HCT116 (cell line): ENCODE measurements at regions not wholly inside any gene's neighbourhood (a gene's known extent, or its start where the extent isn't known, plus 50 kb on each side); places are given as distances from the start of the nearest gene placed in this dataset.

ENCODE experiments used
- ATAC-seq: fragments of 200-7000 bp; cut with Tn5 transposase; 2 replicates; pipeline ENCODE4 v1.9.1; 2020; ENCODE audit warnings: mild to moderate bottlenecking, moderate library complexity
- BruUV-seq: library from RNA; stranded (reverse); fragments of 400-500 nt; replicated peaks from 2 replicates; lab custom pipeline; 2021; lab: Mats Ljungman, UMichigan
- CTCF ChIA-PET: fragments of 300-600 bp; sonication (Branson Sonifier 250); formaldehyde crosslinking; loops from one replicate; lab custom pipeline; 2021; ENCODE audit warnings: antibody characterized with exemption; lab: Charles Lee
- POLR2A ChIA-PET: fragments of 300-600, 350-600 bp; sonication (Branson Sonifier 250); formaldehyde crosslinking; loops from one replicate; lab custom pipeline; 2021; ENCODE audit warnings: antibody characterized with exemption; lab: Charles Lee
- RAD21 ChIA-PET, 2 experiments: fragments of 300-600 bp; sonication (Branson Sonifier 250); formaldehyde crosslinking; loops; one replicate each; lab custom pipeline; 2023; ENCODE audit warnings: low total read pairs in 2 of 2; ENCODE audit not compliant: uncharacterized antibody in 2 of 2, unreplicated experiment in 2 of 2, low non-redundant PET in 1 of 2; lab: Charles Lee
- DNase-seq: peaks from one replicate; pipeline ENCODE4 v3.0.0-alpha.2; 2010; ENCODE audit warnings: low read depth, low spot score
- H2AFZ ChIP-seq: fragments of 200-600 bp; shearing (Covaris generic), sonication (generic); 2 replicates; pipeline ENCODE4 v1.6.1; 2017; ENCODE audit warnings: low read depth, mixed run types, mixed read lengths, antibody characterized with exemption, low read length; ENCODE audit not compliant: poor library complexity, severe bottlenecking
- H3K27ac ChIP-seq: 2 replicates; pipeline ENCODE4 v1.5.1; 2012; ENCODE audit warnings: low read depth, low read length
- H3K27me3 ChIP-seq: fragments of 200-600 bp; sonication (generic); 2 replicates; pipeline ENCODE4 v1.6.1; 2016; ENCODE audit warnings: mixed run types, low read length, mixed read lengths; ENCODE audit not compliant: insufficient read depth
- H3K36me3 ChIP-seq, 2 experiments: fragments of 200-500 bp in 1 of 2; fragments of 200-600 bp in 1 of 2; sonication (Bioruptor generic) in 1 of 2; sonication (generic) in 1 of 2; 2 replicates each; pipeline versions ENCODE4 v1.5.1 to v1.6.1; 2014 to 2016; ENCODE audit warnings: low read length in 2 of 2, inconsistent platforms in 1 of 2, mixed read lengths in 1 of 2, mixed run types in 1 of 2; ENCODE audit not compliant: insufficient read depth in 2 of 2, control insufficient read depth in 1 of 2
- H3K4me1 ChIP-seq, 2 experiments: fragments of 200-600 bp in 1 of 2; sonication (generic) in 1 of 2; 2 replicates each; pipeline versions ENCODE4 v1.5.1 to v1.6.1; 2012 to 2017; ENCODE audit warnings: low read length in 2 of 2, inconsistent platforms in 1 of 2, mild to moderate bottlenecking in 1 of 2, mixed read lengths in 1 of 2, mixed run types in 1 of 2, moderate library complexity in 1 of 2; ENCODE audit not compliant: insufficient read depth in 2 of 2, control insufficient read depth in 1 of 2
- H3K4me2 ChIP-seq: fragments of 200-600 bp; sonication (generic); 2 replicates; pipeline ENCODE4 v1.6.1; 2017; ENCODE audit warnings: mixed run types, low read length, mixed read lengths
- H3K4me3 ChIP-seq, 2 experiments: fragments of 200-600 bp in 1 of 2; sonication (generic) in 1 of 2; replicated peaks in 1 of 2; 2 replicates each; pipeline ENCODE4 v1.5.1; 2011 to 2016; ENCODE audit warnings: low read length in 2 of 2, control low read depth in 1 of 2, low read depth in 1 of 2, mild to moderate bottlenecking in 1 of 2, mixed read lengths in 1 of 2, mixed run types in 1 of 2
- H3K79me2 ChIP-seq: fragments of 200-600 bp; sonication (generic); 2 replicates; pipeline ENCODE4 v1.6.1; 2017; ENCODE audit warnings: mild to moderate bottlenecking, mixed run types, low read length, moderate library complexity, mixed read lengths; ENCODE audit not compliant: insufficient read depth
- H3K9ac ChIP-seq: fragments of 200-600 bp; sonication (generic); 2 replicates; pipeline ENCODE4 v1.6.1; 2016; ENCODE audit warnings: low read length, mixed read lengths
- H3K9me2 ChIP-seq: fragments of 200-600 bp; sonication (generic), shearing (Covaris generic); 2 replicates; pipeline ENCODE4 v1.6.1; 2017; ENCODE audit warnings: mixed run types, mild to moderate bottlenecking, moderate library complexity; ENCODE audit not compliant: insufficient read depth
- H3K9me3 ChIP-seq, 2 experiments: fragments of 200-500 bp in 1 of 2; fragments of 200-600 bp in 1 of 2; sonication (Bioruptor generic) in 1 of 2; sonication (generic) in 1 of 2; 2 replicates each; pipeline ENCODE4 v1.6.1; 2014 to 2017; ENCODE audit warnings: low read length in 2 of 2, mixed read lengths in 2 of 2, inconsistent platforms in 1 of 2, low read depth in 1 of 2, mild to moderate bottlenecking in 1 of 2, mixed run types in 1 of 2, moderate library complexity in 1 of 2; ENCODE audit not compliant: control insufficient read depth in 1 of 2, insufficient read depth in 1 of 2
- H4K20me1 ChIP-seq: fragments of 200-600 bp; sonication (generic), shearing (Covaris generic); 2 replicates; pipeline ENCODE4 v1.6.1; 2017; ENCODE audit warnings: mixed run types, mild to moderate bottlenecking, moderate library complexity; ENCODE audit not compliant: insufficient read depth
- ATF3 ChIP-seq: IDR thresholded peaks from 2 replicates; pipeline ENCODE4 v1.6.1; 2012
- CBX3 ChIP-seq: IDR thresholded peaks from 2 replicates; pipeline ENCODE4 v1.6.1; 2012; ENCODE audit warnings: low read depth
- CTCF ChIP-seq, 3 experiments: fragments of 200-600 bp in 1 of 3; sonication (generic) in 1 of 3; IDR thresholded peaks in 2 of 3; conservative IDR thresholded peaks in 1 of 3; 2 replicates each; pipeline ENCODE4 v1.5.1; 2012 to 2017; ENCODE audit warnings: low read depth in 2 of 3, low read length in 2 of 3, antibody characterized with exemption in 1 of 3, borderline replicate concordance in 1 of 3, control low read depth in 1 of 3, mild to moderate bottlenecking in 1 of 3, mixed read lengths in 1 of 3, mixed run types in 1 of 3, moderate library complexity in 1 of 3; ENCODE audit not compliant: insufficient read depth in 1 of 3
- EGR1 ChIP-seq: IDR thresholded peaks from 2 replicates; pipeline ENCODE4 v1.6.1; 2012; ENCODE audit warnings: low read depth
- EZH2 ChIP-seq: fragments of 200-600 bp; sonication (generic); IDR thresholded peaks from 2 replicates; pipeline ENCODE4 v1.6.1; 2017; ENCODE audit warnings: antibody characterized with exemption, mixed run types
- EZH2phosphoT487 ChIP-seq: fragments of 200-600 bp; IDR thresholded peaks from 2 replicates; pipeline ENCODE4 v1.6.1; 2018; ENCODE audit warnings: antibody characterized with exemption, borderline replicate concordance
- FOSL1 ChIP-seq: IDR thresholded peaks from 2 replicates; pipeline ENCODE4 v1.6.1; 2012; ENCODE audit warnings: low read depth
- JUND ChIP-seq: IDR thresholded peaks from 2 replicates; pipeline ENCODE4 v1.6.1; 2012
- POLR2A ChIP-seq: IDR thresholded peaks from 2 replicates; pipeline ENCODE4 v1.7.0; 2011; ENCODE audit warnings: borderline replicate concordance; ENCODE audit not compliant: insufficient read depth, insufficient read length; ENCODE audit errors: extremely low read depth
- POLR2AphosphoS5 ChIP-seq: IDR thresholded peaks from 2 replicates; pipeline ENCODE4 v1.6.1; 2011; ENCODE audit warnings: mild to moderate bottlenecking, low read depth, low read length, moderate library complexity
- REST ChIP-seq: IDR thresholded peaks from 2 replicates; pipeline ENCODE4 v1.6.1; 2012; ENCODE audit warnings: low read depth
- SIN3A ChIP-seq: IDR thresholded peaks from 2 replicates; pipeline ENCODE4 v1.6.1; 2012; ENCODE audit warnings: low read depth
- SRF ChIP-seq: IDR thresholded peaks from 2 replicates; pipeline ENCODE4 v1.6.1; 2012; ENCODE audit warnings: low read depth
- YY1 ChIP-seq: IDR thresholded peaks from 2 replicates; pipeline ENCODE4 v1.6.1; 2011; ENCODE audit warnings: low read length, low read depth, moderate library complexity, mild to moderate bottlenecking; ENCODE audit not compliant: insufficient replicate concordance; ENCODE audit errors: extremely low read depth
- ZBTB33 ChIP-seq: IDR thresholded peaks from 2 replicates; pipeline ENCODE4 v1.6.1; 2011; ENCODE audit warnings: mild to moderate bottlenecking, low read length, moderate library complexity; ENCODE audit not compliant: insufficient replicate concordance; ENCODE audit errors: extremely low read depth
- ZFX ChIP-seq: fragments of 450-650 bp; IDR thresholded peaks from 2 replicates; pipeline ENCODE4 v1.6.1; 2017
- intact Hi-C: fragments of 100-400 bp; cut with micrococcal nuclease; formaldehyde crosslinking; loops from 2 replicates; pipeline ENCODE4 v1.10.0; 2022

GRCh38 chr6:102918161-102918560 lies 1524.7 kb downstream of the GRIK2 start:
- no peaks in the 10 kb centered on the region for H4K20me1 ChIP-seq
- ChIA-PET POLR2A (no interaction called here), CTCF (no interaction called here), RAD21 (no interaction called here)
- no peaks in the 10 kb centered on the region for H3K36me3 ChIP-seq
- no peak for TF ChIP-seq EZH2phosphoT487
- TF ChIP-seq ZFX = no peak
- TF ChIP-seq EGR1 = no peak
- no peak for TF ChIP-seq CBX3
- TF ChIP-seq ZBTB33 = no peak
- TF ChIP-seq POLR2A = no peak
- no peak for TF ChIP-seq REST
- no peak for TF ChIP-seq YY1
- TF ChIP-seq ATF3 = no peak
- no peak for TF ChIP-seq FOSL1
- TF ChIP-seq SRF = no peak
- TF ChIP-seq EZH2 = no peak
- no peak for TF ChIP-seq CTCF (IDR thresholded peaks at IDR 0.05 in 2 of 3, conservative IDR thresholded peaks at IDR 0.05 in 1 of 3; ENCODE audit: borderline replicate concordance in 1 of 3, insufficient read depth in 1 of 3, low read depth in 2 of 3, low read length in 2 of 3)
- no peak for TF ChIP-seq JUND
- no peak for TF ChIP-seq SIN3A
- TF ChIP-seq POLR2AphosphoS5 = no peak
- no peaks in the 10 kb centered on the region for H3K27me3 ChIP-seq
- intact Hi-C loops = no loop called here
- H3K79me2 ChIP-seq = no peaks in the 10 kb centered on the region
- H3K27ac ChIP-seq = no peak overlapping the region
- H3K4me1 ChIP-seq = no peaks in the 10 kb centered on the region
- no peak for ATAC-seq
- no peak overlapping the region for H3K4me2 ChIP-seq
- no peaks in the 10 kb centered on the region for H3K9me3 ChIP-seq
- no peak overlapping the region for H3K4me3 ChIP-seq
- no peaks in the 10 kb centered on the region for H3K9me2 ChIP-seq
- no peak for DNase-seq
- no TSS peak for BruUV-seq
- no peak overlapping the region for H2AFZ ChIP-seq
- no peak overlapping the region for H3K9ac ChIP-seq
